KMS-11 (cell line): ENCODE measurements at regions not wholly inside any gene's neighbourhood (a gene's known extent, or its start where the extent isn't known, plus 50 kb on each side); places are given as distances from the start of the nearest gene placed in this dataset.

Source experiments
- H2AFZ ChIP-seq: fragments of 200-600 bp; sonication (generic); 2 replicates; pipeline ENCODE4 v1.6.1; 2016; ENCODE audit warnings: antibody characterized with exemption, mixed run types, low read depth
- H3K27ac ChIP-seq: fragments of 200-600 bp; sonication (generic); 2 replicates; pipeline ENCODE4 v1.6.1; 2016; ENCODE audit warnings: mild to moderate bottlenecking, mixed run types
- H3K27me3 ChIP-seq: fragments of 200-600 bp; sonication (generic); 2 replicates; pipeline ENCODE4 v1.6.1; 2017; ENCODE audit warnings: mild to moderate bottlenecking, low read depth, mixed run types, moderate library complexity; ENCODE audit not compliant: insufficient read depth
- H3K36me3 ChIP-seq: fragments of 200-600 bp; sonication (generic); 2 replicates; pipeline ENCODE4 v1.6.1; 2017; ENCODE audit warnings: mild to moderate bottlenecking, mixed run types; ENCODE audit not compliant: insufficient read depth
- H3K4me1 ChIP-seq: fragments of 200-600 bp; sonication (generic); 2 replicates; pipeline ENCODE4 v1.6.1; 2016; ENCODE audit warnings: mild to moderate bottlenecking, low read depth, mixed run types; ENCODE audit not compliant: poor library complexity, severe bottlenecking
- H3K4me2 ChIP-seq: fragments of 200-600 bp; sonication (generic); 2 replicates; pipeline ENCODE4 v1.7.0; 2016; ENCODE audit warnings: mild to moderate bottlenecking, mixed run types
- H3K4me3 ChIP-seq: fragments of 200-600 bp; sonication (generic); IDR thresholded peaks from 2 replicates; pipeline ENCODE4 v1.6.1; 2017; ENCODE audit warnings: low read depth, low read length, mixed read lengths; ENCODE audit not compliant: insufficient read depth
- H3K79me2 ChIP-seq: fragments of 200-600 bp; sonication (generic); 2 replicates; pipeline ENCODE4 v1.6.1; 2016; ENCODE audit warnings: low read depth, mixed run types; ENCODE audit not compliant: insufficient read depth
- H3K9ac ChIP-seq: fragments of 200-600 bp; sonication (generic); 2 replicates; pipeline ENCODE4 v1.6.1; 2016; ENCODE audit warnings: mild to moderate bottlenecking, mixed run types
- H4K20me1 ChIP-seq: fragments of 200-600 bp; sonication (generic); 2 replicates; pipeline ENCODE4 v1.6.1; 2016; ENCODE audit warnings: mild to moderate bottlenecking, mixed run types; ENCODE audit not compliant: insufficient read depth
- TF ChIP-seq, protein P1 (sequence below): fragments of 200-600 bp; sonication (generic); conservative IDR thresholded peaks from 2 replicates; pipeline ENCODE4 v1.6.1; 2017; ENCODE audit warnings: low read depth, mild to moderate bottlenecking, antibody characterized with exemption, low read length, moderate library complexity, mixed read lengths

DNA sequence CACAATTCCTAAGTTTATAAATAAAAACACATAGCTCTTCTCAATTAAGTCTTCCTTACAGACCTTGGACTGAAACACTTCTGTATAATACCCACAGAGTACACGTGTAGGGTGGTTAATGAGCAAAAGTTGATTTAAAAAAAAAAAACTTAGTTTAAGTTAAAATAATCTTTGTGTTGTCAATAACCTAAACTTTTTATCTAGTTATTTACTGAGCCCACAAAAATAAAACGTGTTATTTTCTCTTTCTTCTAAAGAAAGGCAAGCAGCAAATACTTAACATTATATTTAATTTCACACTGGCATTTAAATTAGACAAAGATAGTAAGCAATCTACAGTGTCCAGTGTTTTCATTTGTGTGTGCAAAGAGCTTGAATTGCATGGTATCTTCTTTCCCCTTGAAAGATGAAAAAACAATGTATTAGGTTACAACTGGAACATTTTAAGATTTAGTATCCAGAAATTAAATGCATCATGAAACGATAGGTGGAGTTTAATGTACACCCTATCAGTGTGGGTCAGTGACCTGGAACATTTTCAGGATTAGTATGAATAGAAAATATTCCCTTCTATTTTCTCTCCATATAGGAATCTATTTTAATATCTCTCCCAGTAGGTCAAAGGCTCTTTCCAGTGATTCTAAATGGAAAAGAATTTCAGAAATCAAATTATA, 1014.8 kb downstream of the NR2F1-AS1 start:
- no peak overlapping the region for H2AFZ ChIP-seq
- no peaks in the 10 kb centered on the region for H3K36me3 ChIP-seq
- no peak overlapping the region for H3K4me3 ChIP-seq
- H3K4me1 ChIP-seq = peaks cover 44% of the 10 kb centered on the region
- no peak overlapping the region for H3K9ac ChIP-seq
- TF ChIP-seq, protein P1, sequence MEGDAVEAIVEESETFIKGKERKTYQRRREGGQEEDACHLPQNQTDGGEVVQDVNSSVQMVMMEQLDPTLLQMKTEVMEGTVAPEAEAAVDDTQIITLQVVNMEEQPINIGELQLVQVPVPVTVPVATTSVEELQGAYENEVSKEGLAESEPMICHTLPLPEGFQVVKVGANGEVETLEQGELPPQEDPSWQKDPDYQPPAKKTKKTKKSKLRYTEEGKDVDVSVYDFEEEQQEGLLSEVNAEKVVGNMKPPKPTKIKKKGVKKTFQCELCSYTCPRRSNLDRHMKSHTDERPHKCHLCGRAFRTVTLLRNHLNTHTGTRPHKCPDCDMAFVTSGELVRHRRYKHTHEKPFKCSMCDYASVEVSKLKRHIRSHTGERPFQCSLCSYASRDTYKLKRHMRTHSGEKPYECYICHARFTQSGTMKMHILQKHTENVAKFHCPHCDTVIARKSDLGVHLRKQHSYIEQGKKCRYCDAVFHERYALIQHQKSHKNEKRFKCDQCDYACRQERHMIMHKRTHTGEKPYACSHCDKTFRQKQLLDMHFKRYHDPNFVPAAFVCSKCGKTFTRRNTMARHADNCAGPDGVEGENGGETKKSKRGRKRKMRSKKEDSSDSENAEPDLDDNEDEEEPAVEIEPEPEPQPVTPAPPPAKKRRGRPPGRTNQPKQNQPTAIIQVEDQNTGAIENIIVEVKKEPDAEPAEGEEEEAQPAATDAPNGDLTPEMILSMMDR = no peak
- no peak overlapping the region for H3K27ac ChIP-seq
- H3K79me2 ChIP-seq = no peaks in the 10 kb centered on the region
- no peaks in the 10 kb centered on the region for H4K20me1 ChIP-seq
- H3K27me3 ChIP-seq = no peaks in the 10 kb centered on the region
- H3K4me2 ChIP-seq = no peak overlapping the region

DNA sequence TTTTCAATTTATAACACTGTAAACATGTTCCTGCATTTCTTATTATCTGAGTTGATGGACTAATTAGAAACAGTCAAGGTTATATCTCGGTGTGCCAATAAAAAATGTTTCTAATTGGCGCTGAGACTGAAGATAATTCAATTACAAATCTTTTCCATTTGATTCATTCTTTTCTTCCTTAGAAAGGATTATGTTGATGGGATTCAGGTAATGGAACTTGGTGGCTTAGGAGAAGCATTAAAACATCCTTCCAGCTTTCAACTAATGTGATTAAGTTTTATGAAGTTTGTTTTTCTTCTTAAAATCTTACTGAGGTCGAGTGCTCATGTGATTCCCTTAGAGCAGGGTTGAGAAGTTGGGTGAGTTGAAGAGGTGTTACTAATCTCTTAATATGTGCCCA, 1015.3 kb downstream of the NR2F1-AS1 start:
- no peaks in the 10 kb centered on the region for H3K27me3 ChIP-seq

DNA sequence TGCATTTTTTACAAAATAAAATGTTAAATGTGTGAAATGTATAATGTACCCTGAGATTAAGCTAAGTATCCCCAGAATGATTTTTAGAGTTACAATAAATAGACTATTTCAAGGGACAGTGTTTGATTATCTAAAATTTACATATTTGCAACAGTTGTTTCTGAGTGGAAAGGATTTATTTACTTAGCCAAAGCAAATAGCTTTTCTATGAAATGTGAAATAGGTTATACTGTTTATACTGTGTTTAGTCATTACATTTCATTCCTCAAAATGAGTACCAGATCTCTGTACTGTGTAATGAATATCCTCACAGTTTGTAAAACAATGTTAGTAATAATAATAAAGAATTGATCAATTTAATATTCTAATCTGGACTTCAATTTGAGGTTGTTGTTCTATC, 1019.0 kb downstream of the NR2F1-AS1 start:
- Histone ChIP-seq H3K4me2 (peak overlapping the region; percentile 89), H3K9ac (peak overlapping the region; percentile 73; the same call in 1 of the 2 replicates), H2AFZ (peak overlapping the region; percentile 65), H3K27me3 (no peaks in the 10 kb centered on the region), H3K36me3 (no peaks in the 10 kb centered on the region), H3K4me3 (no peak overlapping the region), H4K20me1 (no peaks in the 10 kb centered on the region), H3K79me2 (no peaks in the 10 kb centered on the region), H3K27ac (peak overlapping the region; percentile 98), H3K4me1 (peaks cover 74% of the 10 kb centered on the region)
- TF ChIP-seq, protein P1 = no peak

More for the DNA sequence above, 1015.3 kb downstream of the NR2F1-AS1 start:
- no peak overlapping the region for H3K27ac ChIP-seq
- no peak overlapping the region for H3K9ac ChIP-seq
- H3K36me3 ChIP-seq = no peaks in the 10 kb centered on the region
- H3K4me2 ChIP-seq = 0 out of 2 replicates have a peak overlapping the region, but pooled peaks have one; percentile 42
- peaks cover 49% of the 10 kb centered on the region for H3K4me1 ChIP-seq
- no peaks in the 10 kb centered on the region for H4K20me1 ChIP-seq
- H3K4me3 ChIP-seq = no peak overlapping the region
- TF ChIP-seq, protein P1 = no peak
- no peaks in the 10 kb centered on the region for H3K79me2 ChIP-seq
- no peak overlapping the region for H2AFZ ChIP-seq

DNA sequence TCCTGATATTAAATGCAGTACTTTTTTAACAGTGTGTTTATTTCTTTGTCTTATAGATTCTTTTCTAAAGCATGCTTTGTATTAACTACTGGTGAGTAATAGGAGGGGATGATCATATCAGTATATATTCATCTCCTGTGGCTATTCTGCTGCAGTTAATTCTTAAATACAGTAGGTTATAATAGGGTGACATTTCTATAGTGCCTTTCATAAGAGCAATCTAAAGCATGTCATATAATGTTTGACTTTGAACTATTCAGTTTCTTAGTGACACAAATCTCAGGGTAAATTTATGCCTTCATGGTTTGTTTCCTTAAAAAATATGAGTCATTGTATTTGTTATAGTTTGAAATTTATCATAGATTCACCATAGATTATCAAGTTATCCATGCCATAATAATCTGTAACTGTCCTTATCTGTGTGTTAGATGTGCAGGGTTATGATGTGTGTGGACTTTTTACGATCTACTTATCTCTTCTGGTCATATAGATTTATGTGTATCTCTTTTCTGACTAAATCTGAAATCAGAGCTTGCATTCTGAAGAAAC, 1019.5 kb downstream of the NR2F1-AS1 start:
- Histone ChIP-seq H3K4me1 (peaks cover 74% of the 10 kb centered on the region), H3K36me3 (no peaks in the 10 kb centered on the region), H3K4me3 (no peak overlapping the region), H3K27ac (peak overlapping the region; percentile 98), H3K9ac (peak overlapping the region; percentile 73), H3K79me2 (no peaks in the 10 kb centered on the region), H2AFZ (peak overlapping the region; percentile 65), H3K27me3 (no peaks in the 10 kb centered on the region), H3K4me2 (peak overlapping the region; percentile 89), H4K20me1 (no peaks in the 10 kb centered on the region)
- TF ChIP-seq, protein P1 = no peak
